Glutamatergic neuron (in vitro differentiated cells): ENCODE measurements at regions not wholly inside any gene's neighbourhood (a gene's known extent, or its start where the extent isn't known, plus 50 kb on each side); places are given as distances from the start of the nearest gene placed in this dataset.

Experiments used
- DNase-seq: peaks from one replicate; pipeline ENCODE4 v3.0.0; 2022
- H3K27ac Mint-ChIP-seq: one replicate; pipeline ENCODE4 v1.8.0; 2020; ENCODE audit warnings: mild to moderate bottlenecking, mixed read lengths, inconsistent platforms; ENCODE audit not compliant: unreplicated experiment
- H3K27me3 Mint-ChIP-seq: one replicate; pipeline ENCODE4 v1.8.0; 2020; ENCODE audit warnings: mild to moderate bottlenecking, moderate library complexity, mixed read lengths, inconsistent platforms; ENCODE audit not compliant: unreplicated experiment
- H3K36me3 Mint-ChIP-seq: one replicate; pipeline ENCODE4 v1.8.0; 2020; ENCODE audit warnings: mild to moderate bottlenecking, mixed read lengths, inconsistent platforms; ENCODE audit not compliant: unreplicated experiment
- H3K4me1 Mint-ChIP-seq: one replicate; pipeline ENCODE4 v1.8.0; 2020; ENCODE audit warnings: mild to moderate bottlenecking, low read depth, mixed read lengths, inconsistent platforms; ENCODE audit not compliant: unreplicated experiment
- H3K4me3 Mint-ChIP-seq: one replicate; pipeline ENCODE4 v1.8.0; 2020; ENCODE audit warnings: mild to moderate bottlenecking, mixed read lengths, inconsistent platforms; ENCODE audit not compliant: unreplicated experiment
- H3K9me3 Mint-ChIP-seq: one replicate; pipeline ENCODE4 v1.8.0; 2020; ENCODE audit warnings: mild to moderate bottlenecking, moderate library complexity, mixed read lengths, inconsistent platforms; ENCODE audit not compliant: unreplicated experiment
- CTCF ChIP-seq: fragments of 200-600 bp; sonication (generic); IDR thresholded peaks from one replicate; pipeline ENCODE4 v1.5.0; 2021; ENCODE audit not compliant: partially characterized antibody, unreplicated experiment

DNA sequence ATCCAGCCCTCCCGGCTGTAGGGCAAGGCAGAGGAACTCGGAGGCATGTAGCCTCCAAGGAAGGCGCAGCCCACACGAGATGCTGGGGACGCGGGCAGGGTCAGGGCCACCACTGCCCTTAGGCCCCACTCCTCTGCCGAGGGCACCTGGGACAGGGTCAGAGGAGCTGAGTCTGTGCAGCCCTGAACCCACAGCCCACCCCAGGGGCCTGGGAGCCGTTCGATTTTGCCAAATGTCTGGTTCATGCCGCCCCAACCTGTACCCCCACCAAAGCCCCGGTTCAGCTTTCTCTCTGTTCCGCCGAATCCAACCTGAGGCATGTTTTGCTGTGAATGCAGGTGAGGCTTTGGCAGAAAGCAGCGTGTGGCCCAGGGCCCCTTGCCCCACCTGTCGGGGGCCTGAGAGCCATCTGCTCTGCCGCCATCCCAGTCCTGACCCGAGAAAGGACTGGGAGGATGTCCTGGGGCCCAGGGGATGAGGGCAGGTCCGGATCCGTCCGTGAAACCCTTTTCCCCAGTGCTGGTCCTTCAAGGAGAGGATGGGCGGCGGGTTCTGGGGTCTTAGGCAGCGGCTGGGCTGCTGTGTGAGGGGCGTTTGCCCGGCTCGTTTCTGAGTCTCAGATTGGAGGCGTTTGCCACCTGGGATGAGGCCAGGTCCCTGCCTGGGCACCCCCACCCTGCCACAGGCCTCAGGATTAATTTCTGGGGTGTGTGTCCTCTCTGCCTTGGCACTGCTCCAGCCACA is 79.3 kb upstream of the GATA5 start:
- Mint-ChIP-seq H3K27me3 (peaks cover 8% of the 10 kb centered on the region), H3K4me1 (peaks cover 15% of the 10 kb centered on the region), H3K4me3 (no peak overlapping the region), H3K9me3 (no peaks in the 10 kb centered on the region), H3K36me3 (no peaks in the 10 kb centered on the region), H3K27ac (no peak overlapping the region)
- no peak for DNase-seq
- no peak for TF ChIP-seq CTCF

GRCh38 chr20:62555642-62556420 is 80.0 kb upstream of the GATA5 start:
- no peak for DNase-seq
- H3K4me3 Mint-ChIP-seq = peak overlapping the region; percentile 47
- TF ChIP-seq CTCF = no peak

DNA sequence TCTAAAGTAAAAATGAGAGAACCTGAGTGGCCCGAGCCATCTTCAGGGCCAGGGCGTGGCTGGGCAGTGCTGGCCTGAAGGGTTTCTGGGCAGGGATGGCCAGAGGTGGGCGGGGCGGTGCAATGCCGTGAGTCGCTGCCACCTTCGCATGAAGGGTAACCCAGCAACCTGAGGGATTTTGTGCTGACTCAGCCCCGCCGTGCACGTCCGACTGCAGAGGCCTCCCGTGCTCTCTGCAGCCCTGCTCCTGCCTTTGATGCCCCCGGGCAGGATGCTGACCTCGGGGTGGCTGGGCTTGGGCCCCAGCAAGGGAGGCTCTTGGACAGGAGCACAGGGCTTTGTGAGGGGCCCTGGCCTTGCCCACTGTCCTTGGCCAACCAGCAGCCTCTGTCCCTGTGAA is 81.7 kb upstream of the GATA5 start:
- peaks cover 4% of the 10 kb centered on the region for H3K27me3 Mint-ChIP-seq
- no peak for TF ChIP-seq CTCF
- H3K36me3 Mint-ChIP-seq = no peaks in the 10 kb centered on the region
- no peak for DNase-seq
- H3K4me1 Mint-ChIP-seq = peaks cover 19% of the 10 kb centered on the region
- H3K27ac Mint-ChIP-seq = no peak overlapping the region
- no peak overlapping the region for H3K4me3 Mint-ChIP-seq
- H3K9me3 Mint-ChIP-seq = no peaks in the 10 kb centered on the region

More at GRCh38 chr20:62555642-62556420, 80.0 kb upstream of the GATA5 start:
- peak overlapping the region; percentile 43 for H3K27ac Mint-ChIP-seq
- H3K4me1 Mint-ChIP-seq = peaks cover 15% of the 10 kb centered on the region
- H3K27me3 Mint-ChIP-seq = peaks cover 4% of the 10 kb centered on the region
- no peaks in the 10 kb centered on the region for H3K9me3 Mint-ChIP-seq
- H3K36me3 Mint-ChIP-seq = no peaks in the 10 kb centered on the region

DNA sequence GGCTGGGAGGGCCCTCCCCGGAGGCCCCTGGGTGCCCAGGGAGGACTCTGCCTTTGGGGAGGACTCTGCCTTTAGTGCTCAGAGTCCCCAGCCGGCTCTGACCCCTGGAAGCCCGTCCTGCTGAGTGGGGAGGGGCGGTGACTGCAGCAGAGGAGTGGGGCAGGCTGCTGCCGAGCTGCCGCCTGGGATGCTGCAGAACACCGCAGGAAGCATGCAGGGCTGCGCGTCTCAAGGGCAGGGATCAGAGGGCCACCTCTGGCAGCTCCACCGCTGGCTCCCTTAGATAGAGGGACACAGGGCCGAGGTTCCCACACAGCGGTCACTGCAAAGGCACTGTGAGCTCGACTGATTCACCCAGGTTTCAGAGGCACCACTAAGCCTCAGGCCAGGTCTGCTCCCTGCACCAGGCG is 82.2 kb upstream of the GATA5 start:
- H3K27me3 Mint-ChIP-seq = peaks cover 4% of the 10 kb centered on the region
- TF ChIP-seq CTCF = no peak
- H3K4me3 Mint-ChIP-seq = no peak overlapping the region
- no peak overlapping the region for H3K27ac Mint-ChIP-seq
- no peaks in the 10 kb centered on the region for H3K9me3 Mint-ChIP-seq
- peaks cover 16% of the 10 kb centered on the region for H3K4me1 Mint-ChIP-seq
- no peak for DNase-seq
- H3K36me3 Mint-ChIP-seq = no peaks in the 10 kb centered on the region

DNA sequence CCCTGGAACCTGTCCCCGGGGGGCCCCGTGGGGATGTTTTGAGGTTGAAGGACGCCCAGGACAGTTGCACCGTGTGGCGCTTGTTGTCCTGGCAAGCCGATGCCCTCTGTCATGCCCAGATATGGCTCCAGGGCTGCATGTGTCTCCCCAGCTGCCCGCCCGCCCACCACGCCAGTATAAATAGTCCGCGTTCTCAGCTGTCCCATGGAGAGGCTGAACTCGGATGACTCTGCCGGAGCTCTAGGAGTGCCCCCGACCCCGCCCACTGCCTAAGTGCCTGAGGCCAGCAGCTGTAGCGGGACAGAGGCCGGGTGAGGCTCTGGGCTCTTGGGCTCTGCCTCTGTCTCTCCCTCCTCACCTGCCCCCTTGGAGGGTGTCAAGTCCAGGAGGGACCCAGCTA is 83.0 kb upstream of the GATA5 start:
- Mint-ChIP-seq H3K9me3 (no peaks in the 10 kb centered on the region), H3K27ac (no peak overlapping the region)

More for the DNA sequence above, 83.0 kb upstream of the GATA5 start:
- TF ChIP-seq CTCF = no peak
- DNase-seq = no peak
- Mint-ChIP-seq H3K4me3 (no peak overlapping the region), H3K27me3 (peaks cover 6% of the 10 kb centered on the region), H3K36me3 (no peaks in the 10 kb centered on the region), H3K4me1 (peaks cover 16% of the 10 kb centered on the region)
